H1 (cell line): ENCODE measurements at regions not wholly inside any gene's neighbourhood (a gene's known extent, or its start where the extent isn't known, plus 50 kb on each side); places are given as distances from the start of the nearest gene placed in this dataset.
"Not testable (repeated sequence)": the region's sequence is repeated elsewhere in the genome, so short reads cannot be mapped to it uniquely, and the experiment has no call there.

Source experiments
- CTCF ChIP-seq, 3 experiments: IDR thresholded peaks; 1 replicate in 2 of 3; 2 replicates in 1 of 3; pipeline versions ENCODE4 v1.5.1 to v1.6.1; 2011; ENCODE audit warnings: low read length in 3 of 3, mild to moderate bottlenecking in 3 of 3, inconsistent platforms in 2 of 3, low read depth in 1 of 3, moderate library complexity in 1 of 3; ENCODE audit not compliant: insufficient read depth in 1 of 3; ENCODE audit errors: control extremely low read depth in 1 of 3
- SIX5 ChIP-seq: IDR thresholded peaks from 2 replicates; pipeline ENCODE4 v1.6.1; 2011; ENCODE audit warnings: mild to moderate bottlenecking, low read depth, low read length
- TEAD4 ChIP-seq: IDR thresholded peaks from 2 replicates; pipeline ENCODE4 v1.6.1; 2012; ENCODE audit warnings: low read depth, low read length, inconsistent platforms, mixed read lengths

- not testable (repeated sequence) for TF ChIP-seq SIX5; TEAD4; CTCF (IDR thresholded peaks at IDR 0.05; ENCODE audit: control extremely low read depth in 1 of 3, insufficient read depth in 1 of 3, low read depth in 1 of 3, low read length in 3 of 3)
Observed at GRCh38 chr17:30648015-30648620, 170.9 kb downstream of the GOSR1 start.
